MM.1S (cell line): ENCODE measurements at regions not wholly inside any gene's neighbourhood (a gene's known extent, or its start where the extent isn't known, plus 50 kb on each side); places are given as distances from the start of the nearest gene placed in this dataset.

ENCODE experiments used
- CTCF ChIP-seq: fragments of 300-600 bp; sonication (generic); IDR thresholded peaks from 2 replicates; pipeline ENCODE4 v1.5.1; 2016; ENCODE audit warnings: antibody characterized with exemption, low read length, mixed read lengths
- EZH2 ChIP-seq: fragments of 300-600 bp; sonication (generic); optimal IDR thresholded peaks from 2 replicates; pipeline ENCODE3; 2017; ENCODE audit warnings: low read depth, mild to moderate bottlenecking, antibody characterized with exemption, low read length, mixed read lengths

- TF ChIP-seq CTCF (no peak), EZH2 (no peak)
These were observed 225.6 kb downstream of the EFCAB11 start for GRCh38 chr14:89728964-89729363.
